Pons (tissue), 1 donor: ENCODE measurements at regions not wholly inside any gene's neighbourhood (a gene's known extent, or its start where the extent isn't known, plus 50 kb on each side); places are given as distances from the start of the nearest gene placed in this dataset.

Source experiments
- DNase-seq: peaks from one replicate; pipeline ENCODE4 v3.0.0-alpha.2; 2016; ENCODE audit warnings: low spot score

GRCh38 chr11:39294648-39295047 is 2164.8 kb downstream of the LRRC4C start:
- no peak for DNase-seq

GRCh38 chr11:39288011-39288410 is 2171.4 kb downstream of the LRRC4C start:
- no peak for DNase-seq

- DNase-seq: no peak
Observed at GRCh38 chr11:39268176-39268690, 2191.2 kb downstream of the LRRC4C start.

- DNase-seq: no peak
Observed at GRCh38 chr11:39255648-39256047, 2203.8 kb downstream of the LRRC4C start.

GRCh38 chr11:39249566-39250365 is 2209.7 kb downstream of the LRRC4C start:
- DNase-seq: no peak

- no peak for DNase-seq
Observed at GRCh38 chr11:39247570-39248137, 2211.8 kb downstream of the LRRC4C start.

- no peak for DNase-seq
Observed at GRCh38 chr11:39239553-39239952, 2219.9 kb downstream of the LRRC4C start.

- no peak for DNase-seq
Observed at GRCh38 chr11:39236916-39237315, 2222.5 kb downstream of the LRRC4C start.

GRCh38 chr11:39221550-39222138 is 2237.8 kb downstream of the LRRC4C start:
- no peak for DNase-seq

- DNase-seq: no peak
Observed at GRCh38 chr11:39220501-39221230, 2238.8 kb downstream of the LRRC4C start.

- no peak for DNase-seq
Observed at GRCh38 chr11:39220069-39220468, 2239.4 kb downstream of the LRRC4C start.

- peak; percentile 26 for DNase-seq
Observed at GRCh38 chr11:39209981-39210380, 2249.5 kb downstream of the LRRC4C start.

GRCh38 chr11:39205236-39205995 is 2254.0 kb downstream of the LRRC4C start:
- no peak for DNase-seq

- no peak for DNase-seq
Observed at GRCh38 chr11:39192671-39193070, 2266.8 kb downstream of the LRRC4C start.

- no peak for DNase-seq
Observed at GRCh38 chr11:39190751-39191150, 2268.7 kb downstream of the LRRC4C start.

- DNase-seq: no peak
Observed at GRCh38 chr11:39177678-39178077, 2281.8 kb downstream of the LRRC4C start.

- DNase-seq: no peak
Observed at GRCh38 chr11:39174965-39175364, 2284.5 kb downstream of the LRRC4C start.

- DNase-seq: no peak
Observed at GRCh38 chr11:39174196-39174595, 2285.3 kb downstream of the LRRC4C start.

- no peak for DNase-seq
Observed at GRCh38 chr11:39165021-39165420, 2294.4 kb downstream of the LRRC4C start.

- no peak for DNase-seq
Observed at GRCh38 chr11:39149214-39149613, 2310.2 kb downstream of the LRRC4C start.

- no peak for DNase-seq
Observed at GRCh38 chr11:39145346-39145745, 2314.1 kb downstream of the LRRC4C start.
